GM21529 (cell line): ENCODE measurements at regions not wholly inside any gene's neighbourhood (a gene's known extent, or its start where the extent isn't known, plus 50 kb on each side); places are given as distances from the start of the nearest gene placed in this dataset.
"Not testable (repeated sequence)": the region's sequence is repeated elsewhere in the genome, so short reads cannot be mapped to it uniquely, and the experiment has no call there.

Experiments
- ATAC-seq: cut with Tn5 transposase; IDR thresholded peaks from one replicate; pipeline ENCODE4 v1.9.1; 2021; ENCODE audit not compliant: unreplicated experiment

GRCh38 chr4:154907345-154908045 is 126.4 kb downstream of the RBM46 start:
- not testable (repeated sequence) for ATAC-seq

GRCh38 chr4:154908168-154908567 is 127.1 kb downstream of the RBM46 start:
- ATAC-seq: no peak

- no peak for ATAC-seq
These were observed 130.0 kb downstream of the RBM46 start for GRCh38 chr4:154911097-154911496.

- ATAC-seq: no peak
These were observed 130.6 kb downstream of the RBM46 start for GRCh38 chr4:154911608-154912098.

- no peak for ATAC-seq
These were observed 135.0 kb downstream of the RBM46 start for GRCh38 chr4:154916068-154916467.

GRCh38 chr4:154927126-154927680 is 146.1 kb downstream of the RBM46 start:
- no peak for ATAC-seq

GRCh38 chr4:154928640-154929257 is 147.7 kb downstream of the RBM46 start:
- no peak for ATAC-seq

- no peak for ATAC-seq
These were observed 155.8 kb downstream of the RBM46 start for GRCh38 chr4:154936873-154937272.

GRCh38 chr4:154939851-154940250 is 158.8 kb downstream of the RBM46 start:
- no peak for ATAC-seq

- ATAC-seq: no peak
These were observed 161.1 kb downstream of the RBM46 start for GRCh38 chr4:154942176-154942575.

- no peak for ATAC-seq
These were observed 163.9 kb downstream of the RBM46 start for GRCh38 chr4:154944996-154945395.

- ATAC-seq: no peak
These were observed 165.0 kb downstream of the RBM46 start for GRCh38 chr4:154946113-154946512.

GRCh38 chr4:154953691-154954090 is 172.6 kb downstream of the RBM46 start:
- no peak for ATAC-seq

- ATAC-seq: no peak
These were observed 173.0 kb downstream of the RBM46 start for GRCh38 chr4:154954117-154954516.

- ATAC-seq: no peak
These were observed 177.0 kb downstream of the RBM46 start for GRCh38 chr4:154958121-154958520.

- ATAC-seq: no peak
These were observed 177.7 kb downstream of the RBM46 start for GRCh38 chr4:154958621-154959358.

GRCh38 chr4:154959756-154960155 is 178.7 kb downstream of the RBM46 start:
- ATAC-seq: no peak

- peak; percentile 42 for ATAC-seq
These were observed 179.4 kb downstream of the RBM46 start for GRCh38 chr4:154960476-154960875.

- ATAC-seq: peak; percentile 100
These were observed 180.2 kb downstream of the RBM46 start for GRCh38 chr4:154961263-154961662.

- no peak for ATAC-seq
These were observed 192.4 kb downstream of the RBM46 start for GRCh38 chr4:154973244-154974035.

- no peak for ATAC-seq
These were observed 196.2 kb downstream of the RBM46 start for GRCh38 chr4:154977228-154977627.
